ENCODE measurements at regions not wholly inside any gene's neighbourhood (a gene's known extent, or its start where the extent isn't known, plus 50 kb on each side); places are given as distances from the start of the nearest gene placed in this dataset.

GRCh38 chr5:136894070-136894469 is 528.7 kb upstream of the TRPC7 start:
- H3K4me3 ChIP-seq: no peak overlapping the region
- no peaks in the 10 kb centered on the region for H3K9me3 ChIP-seq
- ATAC-seq (no peak), DNase-seq (no peak)
- TF ChIP-seq CTCF (IDR thresholded peaks at IDR 0.05): no peak
- intact Hi-C loops (cut with DNase I): no loop called here
- H3K27ac ChIP-seq: no peak overlapping the region
- no peaks in the 10 kb centered on the region for H3K27me3 ChIP-seq
- H3K4me1 ChIP-seq: no peaks in the 10 kb centered on the region
- H3K36me3 ChIP-seq: no peaks in the 10 kb centered on the region

- Histone ChIP-seq H3K4me3 (no peak overlapping the region), H3K36me3 (no peaks in the 10 kb centered on the region), H3K27me3 (no peaks in the 10 kb centered on the region), H3K4me1 (no peaks in the 10 kb centered on the region), H3K9me3 (no peaks in the 10 kb centered on the region), H3K27ac (no peak overlapping the region)
- intact Hi-C loops (cut with DNase I): no loop called here
- ATAC-seq (no peak), DNase-seq (no peak)
- TF ChIP-seq CTCF (IDR thresholded peaks at IDR 0.05): no peak
These were observed 526.7 kb upstream of the TRPC7 start for GRCh38 chr5:136892000-136892399.

- intact Hi-C loops (cut with DNase I): no loop called here
- ATAC-seq (no peak), DNase-seq (no peak)
- TF ChIP-seq CTCF (IDR thresholded peaks at IDR 0.05): no peak
- H3K27me3 ChIP-seq: no peaks in the 10 kb centered on the region
- H3K4me1 ChIP-seq: no peaks in the 10 kb centered on the region
- no peaks in the 10 kb centered on the region for H3K36me3 ChIP-seq
- no peak overlapping the region for H3K27ac ChIP-seq
- H3K4me3 ChIP-seq: no peak overlapping the region
- no peaks in the 10 kb centered on the region for H3K9me3 ChIP-seq
These were observed 526.0 kb upstream of the TRPC7 start for GRCh38 chr5:136891175-136891972.

- ATAC-seq (no peak), DNase-seq (no peak)
- Histone ChIP-seq H3K9me3 (no peaks in the 10 kb centered on the region), H3K27ac (no peak overlapping the region), H3K4me1 (no peaks in the 10 kb centered on the region), H3K4me3 (no peak overlapping the region), H3K27me3 (no peaks in the 10 kb centered on the region), H3K36me3 (no peaks in the 10 kb centered on the region)
- intact Hi-C loops (cut with DNase I): no loop called here
- TF ChIP-seq CTCF (IDR thresholded peaks at IDR 0.05): no peak
These were observed 525.2 kb upstream of the TRPC7 start for GRCh38 chr5:136890431-136891148.

- Histone ChIP-seq H3K4me1 (no peaks in the 10 kb centered on the region), H3K36me3 (no peaks in the 10 kb centered on the region), H3K4me3 (no peak overlapping the region), H3K27me3 (no peaks in the 10 kb centered on the region), H3K9me3 (no peaks in the 10 kb centered on the region), H3K27ac (no peak overlapping the region)
- no peak for DNase-seq
- intact Hi-C loops (cut with DNase I): no loop called here
- TF ChIP-seq CTCF (IDR thresholded peaks at IDR 0.05): no peak
- ATAC-seq: no peak
These were observed 521.3 kb upstream of the TRPC7 start for GRCh38 chr5:136886608-136887007.
